ENCODE measurements at regions not wholly inside any gene's neighbourhood (a gene's known extent, or its start where the extent isn't known, plus 50 kb on each side); places are given as distances from the start of the nearest gene placed in this dataset.

DNA sequence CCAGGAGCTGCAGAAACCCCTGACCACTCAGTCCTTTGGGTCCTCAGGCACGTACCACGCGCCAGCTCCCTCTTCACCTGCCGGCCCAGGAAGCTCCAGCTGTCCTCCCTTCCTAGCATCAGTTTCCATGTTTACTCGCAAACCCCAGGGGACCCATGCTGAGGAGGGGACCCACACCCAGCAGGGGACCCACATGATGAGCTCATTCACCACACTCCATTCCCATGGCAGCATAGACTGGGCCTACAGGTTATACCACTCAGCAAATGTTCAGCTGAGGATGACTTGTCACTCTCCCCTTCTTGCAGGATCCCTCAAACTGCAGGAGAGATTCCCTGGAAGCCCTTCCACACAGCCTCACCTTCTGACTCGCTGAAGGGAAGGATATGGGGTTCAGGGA, 73.5 kb upstream of the GALNT10 start:
- no peaks in the 10 kb centered on the region for H3K9me3 ChIP-seq
- ATAC-seq (no peak), DNase-seq (no peak)
- intact Hi-C loops (cut with DNase I): no loop called here
- H3K36me3 ChIP-seq: no peaks in the 10 kb centered on the region
- no peak overlapping the region for H3K27ac ChIP-seq
- TF ChIP-seq POLR2A (IDR thresholded peaks at IDR 0.05): no peak
- TF ChIP-seq, protein P1, sequence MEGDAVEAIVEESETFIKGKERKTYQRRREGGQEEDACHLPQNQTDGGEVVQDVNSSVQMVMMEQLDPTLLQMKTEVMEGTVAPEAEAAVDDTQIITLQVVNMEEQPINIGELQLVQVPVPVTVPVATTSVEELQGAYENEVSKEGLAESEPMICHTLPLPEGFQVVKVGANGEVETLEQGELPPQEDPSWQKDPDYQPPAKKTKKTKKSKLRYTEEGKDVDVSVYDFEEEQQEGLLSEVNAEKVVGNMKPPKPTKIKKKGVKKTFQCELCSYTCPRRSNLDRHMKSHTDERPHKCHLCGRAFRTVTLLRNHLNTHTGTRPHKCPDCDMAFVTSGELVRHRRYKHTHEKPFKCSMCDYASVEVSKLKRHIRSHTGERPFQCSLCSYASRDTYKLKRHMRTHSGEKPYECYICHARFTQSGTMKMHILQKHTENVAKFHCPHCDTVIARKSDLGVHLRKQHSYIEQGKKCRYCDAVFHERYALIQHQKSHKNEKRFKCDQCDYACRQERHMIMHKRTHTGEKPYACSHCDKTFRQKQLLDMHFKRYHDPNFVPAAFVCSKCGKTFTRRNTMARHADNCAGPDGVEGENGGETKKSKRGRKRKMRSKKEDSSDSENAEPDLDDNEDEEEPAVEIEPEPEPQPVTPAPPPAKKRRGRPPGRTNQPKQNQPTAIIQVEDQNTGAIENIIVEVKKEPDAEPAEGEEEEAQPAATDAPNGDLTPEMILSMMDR (IDR thresholded peaks at IDR 0.05): no peak
- peaks cover 0 to 7% (median 0%) of the 10 kb centered on the region in 12 donors for H3K4me1 ChIP-seq
- H3K4me3 ChIP-seq: no peak overlapping the region
- no peaks in the 10 kb centered on the region for H3K27me3 ChIP-seq
- 91 to 96% (median 92%) methylated on average over 6 of the region's 6 CpGs for WGBS, 4 donors

DNA sequence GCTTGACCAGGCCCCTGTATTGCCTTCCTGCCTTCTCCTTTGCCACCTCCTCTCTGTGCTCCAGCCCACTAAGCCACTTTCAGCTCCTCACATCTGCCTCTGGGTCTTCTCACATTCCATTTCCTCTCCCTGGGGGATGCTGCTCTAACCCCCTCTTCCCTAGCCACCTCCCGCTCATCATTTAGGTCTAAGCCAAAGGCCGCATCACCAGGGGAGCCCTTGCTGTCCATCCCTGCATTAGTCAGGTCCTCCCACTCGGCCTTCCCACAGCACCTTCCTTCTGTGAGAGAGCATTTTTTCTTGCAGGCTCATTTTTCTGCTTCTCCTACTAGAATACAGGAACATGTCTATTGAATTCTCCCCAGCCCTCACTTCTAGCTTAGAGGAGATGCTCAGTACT, 72.6 kb upstream of the GALNT10 start:
- H3K4me1 ChIP-seq: peaks cover 0 to 7% (median 0%) of the 10 kb centered on the region in 12 donors
- DNase-seq: no peak
- TF ChIP-seq POLR2A (IDR thresholded peaks at IDR 0.05): no peak
- TF ChIP-seq, protein P1 (IDR thresholded peaks at IDR 0.05): no peak
- no peak overlapping the region for H3K4me3 ChIP-seq
- no peaks in the 10 kb centered on the region for H3K36me3 ChIP-seq
- H3K9me3 ChIP-seq: no peaks in the 10 kb centered on the region
- no peak for ATAC-seq
- H3K27ac ChIP-seq: no peak overlapping the region
- intact Hi-C loops (cut with DNase I): no loop called here
- 90 to 95% (median 92%) methylated on average over 3 of the region's 3 CpGs for WGBS, 4 donors
- H3K27me3 ChIP-seq: no peaks in the 10 kb centered on the region

DNA sequence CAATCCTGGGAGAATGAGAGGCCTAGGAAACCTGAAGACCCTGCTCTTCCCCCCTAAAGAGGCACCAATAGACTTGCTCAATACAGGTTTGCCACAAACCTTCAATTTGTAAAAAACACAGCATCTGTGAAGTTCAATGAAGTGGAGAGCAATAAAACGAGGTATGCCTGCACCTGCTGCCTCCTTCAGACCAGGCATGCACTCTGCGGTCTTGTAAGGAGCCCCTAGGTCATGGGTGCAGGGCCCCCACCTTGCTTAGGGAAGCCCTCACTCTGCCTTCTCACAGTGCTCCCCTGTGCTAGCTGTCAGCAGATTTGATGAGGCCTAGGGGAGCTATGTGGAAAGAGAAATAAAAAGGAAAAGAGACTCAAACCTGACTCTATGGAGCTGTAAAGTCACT, 72.1 kb upstream of the GALNT10 start:
- TF ChIP-seq, protein P1 (IDR thresholded peaks at IDR 0.05): no peak
- no peak for TF ChIP-seq POLR2A (IDR thresholded peaks at IDR 0.05)
- intact Hi-C loops (cut with DNase I): no loop called here
- no peak for ATAC-seq

DNA sequence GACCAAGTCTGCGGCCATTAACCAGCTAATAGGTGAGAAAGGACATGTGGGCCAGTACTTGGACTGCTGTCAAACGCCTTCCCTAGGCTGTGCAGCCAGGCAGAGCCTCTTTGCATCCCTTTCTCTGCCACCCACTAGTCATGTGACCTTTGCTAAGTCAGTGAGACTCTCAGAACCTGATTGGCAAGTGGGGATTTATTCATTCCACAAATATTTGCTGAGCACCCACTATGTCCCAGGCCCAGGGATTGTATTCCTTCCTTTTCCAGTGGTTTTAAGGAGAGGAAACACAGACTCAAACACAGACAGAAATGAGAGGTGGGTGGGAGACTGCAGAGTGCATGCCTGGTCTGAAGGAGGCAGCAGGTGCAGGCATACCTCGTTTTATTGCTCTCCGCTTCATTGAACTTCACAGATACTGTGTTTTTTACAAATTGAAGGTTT, 71.6 kb upstream of the GALNT10 start:
- Histone ChIP-seq H3K27ac (no peak overlapping the region), H3K4me1 (peaks cover 0 to 7% (median 0%) of the 10 kb centered on the region in 12 donors), H3K27me3 (no peaks in the 10 kb centered on the region), H3K4me3 (no peak overlapping the region), H3K36me3 (no peaks in the 10 kb centered on the region), H3K9me3 (no peaks in the 10 kb centered on the region)
- 65 to 77% (median 72%) methylated on average over 4 of the region's 4 CpGs for WGBS, 4 donors
- peak in 3 of 4 donors; percentile 31 to 68 (median 47) for ATAC-seq
- DNase-seq: no peak
- intact Hi-C loops (cut with DNase I): no loop called here
- TF ChIP-seq, protein P1 (IDR thresholded peaks at IDR 0.05): no peak
- TF ChIP-seq POLR2A (IDR thresholded peaks at IDR 0.05): no peak

More for the DNA sequence above, 72.1 kb upstream of the GALNT10 start:
- WGBS, 4 donors: 81 to 93% (median 87%) methylated on average over 1 to 2 of the region's 2 CpGs
- no peaks in the 10 kb centered on the region for H3K36me3 ChIP-seq
- H3K9me3 ChIP-seq: no peaks in the 10 kb centered on the region
- no peak for DNase-seq
- H3K4me1 ChIP-seq: peaks cover 0 to 7% (median 0%) of the 10 kb centered on the region in 12 donors
- no peak overlapping the region for H3K27ac ChIP-seq
- H3K4me3 ChIP-seq: no peak overlapping the region
- no peaks in the 10 kb centered on the region for H3K27me3 ChIP-seq

Data from heart left ventricle (tissue), 16 donors.